Activated effector memory CD4-positive, alpha-beta T cell treated with Interleukin-2 at 50 U/mL for 16 hours (primary cell): ENCODE measurements at regions not wholly inside any gene's neighbourhood (a gene's known extent, or its start where the extent isn't known, plus 50 kb on each side); places are given as distances from the start of the nearest gene placed in this dataset.
"Not testable (repeated sequence)": the region's sequence is repeated elsewhere in the genome, so short reads cannot be mapped to it uniquely, and the experiment has no call there.

Source experiments
- DNase-seq: peaks from one replicate; pipeline ENCODE4 v3.0.0-alpha.2; 2020

DNA sequence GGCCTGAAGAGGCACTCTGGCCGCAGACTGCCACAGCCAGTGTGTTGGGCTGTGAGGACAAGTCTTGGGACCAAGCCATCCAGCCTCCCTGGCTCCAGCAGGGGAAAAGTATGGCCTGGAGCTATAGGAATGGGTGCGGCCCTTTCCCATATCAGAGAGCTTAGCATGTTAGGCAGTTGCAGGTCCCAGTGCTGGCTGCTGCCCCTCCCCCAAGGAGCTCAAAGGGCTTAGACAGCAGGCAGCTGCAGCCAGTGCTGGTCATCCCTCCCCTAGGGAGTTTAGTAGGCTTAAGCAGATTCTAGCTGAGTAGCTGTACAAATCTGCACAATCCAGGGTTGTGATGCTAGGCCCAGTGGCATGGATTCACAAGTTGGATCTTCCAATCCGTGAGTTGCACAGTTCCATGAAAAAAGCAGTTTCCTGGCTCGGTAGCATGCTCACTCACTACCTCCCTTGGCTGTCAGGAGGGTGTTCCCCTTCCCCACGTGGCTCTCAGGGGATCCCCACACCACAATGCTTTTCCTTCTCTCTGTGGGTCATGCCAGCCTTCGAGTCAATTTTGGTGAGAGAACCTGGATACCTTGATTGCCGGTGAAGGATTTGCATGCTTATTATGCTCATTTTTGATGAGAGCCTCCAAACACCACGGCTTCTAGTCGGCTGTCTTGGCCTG is 1490.8 kb downstream of the BRINP3 start:
- no peak for DNase-seq

DNA sequence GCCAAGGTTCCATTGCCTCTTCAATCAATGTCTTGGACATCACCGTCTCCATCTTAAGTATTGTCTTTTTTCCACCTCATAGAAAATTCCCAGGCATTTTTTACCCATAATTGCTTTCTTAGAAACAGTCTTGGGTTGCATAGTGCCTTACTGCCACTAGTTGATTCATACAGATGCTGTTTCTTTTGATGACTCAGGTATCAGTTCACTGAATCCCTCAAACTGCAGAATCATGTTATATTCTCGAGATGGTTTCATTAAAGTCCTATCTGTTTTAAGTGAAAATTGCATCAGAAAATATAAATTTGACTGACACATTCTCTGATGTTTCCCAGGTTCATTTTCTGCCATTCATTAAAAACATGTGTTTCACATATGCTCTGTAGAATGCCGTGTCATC is 1489.1 kb downstream of the BRINP3 start:
- DNase-seq: no peak

DNA sequence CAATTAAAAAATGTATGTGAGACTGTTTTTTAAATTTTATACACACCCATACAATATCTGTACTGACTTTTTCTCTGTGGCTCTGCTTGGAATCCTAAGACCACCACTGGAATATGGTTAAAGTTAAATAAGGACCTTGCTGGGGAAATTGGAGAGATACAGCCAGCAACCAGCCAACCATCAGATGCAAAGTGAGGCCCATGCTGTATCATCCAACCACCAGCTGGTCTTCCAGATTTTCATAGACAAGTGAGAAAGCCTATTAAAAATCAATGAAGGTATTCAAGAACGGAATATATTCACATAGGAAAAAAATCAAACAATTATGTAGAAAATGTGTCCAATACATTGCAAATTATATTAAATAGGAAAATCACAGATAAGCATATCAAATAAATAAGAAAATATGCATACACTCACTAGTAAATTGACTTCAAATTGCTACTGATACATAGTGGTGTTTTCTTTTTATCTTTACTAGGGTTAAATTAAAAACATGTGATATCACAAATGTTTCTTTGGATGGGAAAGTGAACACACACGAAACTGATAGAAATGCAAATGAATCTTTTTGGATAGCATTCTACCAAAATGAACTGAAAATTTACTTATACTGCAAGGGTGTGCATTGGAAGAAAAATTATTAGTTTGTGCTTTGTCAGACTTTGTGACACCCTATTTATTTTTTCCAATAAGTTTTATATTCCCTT is 1486.3 kb downstream of the BRINP3 start:
- no peak for DNase-seq

DNA sequence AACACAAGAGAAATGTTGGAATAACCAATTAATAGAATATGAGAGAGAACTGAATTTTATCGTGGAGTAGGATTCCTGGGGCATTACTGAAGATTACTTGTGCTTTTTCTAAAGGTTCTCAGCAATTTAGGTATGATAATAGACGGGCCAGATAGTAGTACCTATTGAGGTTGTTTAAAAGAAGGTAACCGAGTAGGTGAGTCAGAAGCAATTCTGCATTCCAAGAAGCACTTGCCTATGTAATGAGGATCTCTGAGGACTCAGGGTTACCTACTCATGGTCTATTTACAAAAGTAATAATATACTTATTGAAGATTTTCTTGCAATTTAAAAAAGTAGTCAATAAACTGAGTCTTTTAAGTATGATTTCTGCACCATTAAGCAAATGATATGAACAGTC is 1469.8 kb downstream of the BRINP3 start:
- DNase-seq: no peak

DNA sequence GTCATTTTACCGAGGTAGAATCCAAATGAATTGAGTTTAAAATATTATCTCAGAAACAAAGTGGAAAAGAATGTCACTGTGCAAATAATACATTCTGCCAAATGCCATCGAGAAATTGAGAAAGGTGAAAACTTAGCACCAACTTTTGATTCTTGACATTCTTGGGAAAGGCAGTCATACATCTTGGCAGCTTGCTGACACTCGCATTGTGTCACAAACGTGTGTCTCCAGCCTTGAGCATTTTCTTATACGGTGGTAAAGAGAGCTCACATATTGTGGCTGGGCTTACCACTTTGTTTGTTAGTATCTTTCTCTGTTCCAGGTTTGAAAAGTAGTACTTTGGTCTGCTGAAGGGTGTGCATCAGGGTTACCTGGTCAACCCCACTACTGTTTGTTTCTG is 1456.1 kb downstream of the BRINP3 start:
- DNase-seq: no peak

DNA sequence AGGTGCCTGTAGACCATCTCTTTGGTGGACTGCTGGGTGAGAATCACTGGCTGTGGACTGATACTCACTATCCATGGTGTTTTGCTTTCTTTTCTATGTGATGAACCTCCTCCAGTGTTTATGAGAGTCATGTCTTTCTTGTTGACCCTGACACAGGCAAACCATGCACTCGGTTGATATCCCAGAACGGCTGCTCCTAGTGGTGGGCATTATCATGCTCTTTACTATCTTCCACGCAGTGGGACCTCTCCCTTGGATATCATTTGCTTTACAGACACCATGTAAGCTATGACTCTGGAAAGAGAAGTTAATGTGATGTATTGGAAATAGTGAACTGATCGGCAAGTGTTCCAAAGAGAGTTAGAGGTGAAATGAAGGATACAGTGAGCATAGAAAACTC is 1455.6 kb downstream of the BRINP3 start:
- no peak for DNase-seq

DNA sequence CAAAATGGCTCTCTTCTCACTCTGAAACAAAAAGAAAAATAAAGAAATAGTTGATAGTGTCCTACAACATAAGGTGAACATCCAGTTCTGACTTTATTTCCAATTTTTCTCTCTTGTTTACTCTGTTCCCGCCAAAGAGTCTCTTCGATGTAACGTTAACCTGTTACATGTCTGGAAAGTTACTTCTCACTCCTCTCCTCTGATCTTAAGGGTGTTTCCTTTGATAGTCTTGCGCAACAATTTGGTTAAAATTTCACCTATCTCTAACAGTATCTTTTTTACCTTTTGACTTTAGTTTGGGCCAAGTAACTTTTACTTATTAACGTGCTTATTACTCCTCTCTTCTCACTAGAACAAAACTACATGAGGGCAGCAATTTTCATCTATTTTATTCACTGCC is 1450.2 kb downstream of the BRINP3 start:
- no peak for DNase-seq

DNA sequence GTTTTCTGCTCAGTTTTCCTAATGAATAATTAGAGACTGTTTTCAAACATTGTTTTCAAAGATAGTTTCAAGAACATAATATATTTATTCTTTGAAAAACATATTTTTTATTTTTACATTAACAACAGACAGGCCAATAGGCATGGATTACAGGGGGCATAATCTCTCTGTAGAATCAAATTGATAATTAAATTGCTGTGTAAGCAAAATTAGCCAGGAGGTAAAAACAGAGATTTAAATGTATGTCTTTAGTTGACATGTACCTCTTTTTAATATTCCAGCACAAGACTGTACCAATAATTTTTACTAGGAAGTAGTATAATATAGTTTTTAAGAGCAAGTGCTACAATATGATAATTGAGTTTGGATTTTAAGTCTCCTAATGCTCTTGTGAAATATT is 1444.5 kb downstream of the BRINP3 start:
- no peak for DNase-seq

DNA sequence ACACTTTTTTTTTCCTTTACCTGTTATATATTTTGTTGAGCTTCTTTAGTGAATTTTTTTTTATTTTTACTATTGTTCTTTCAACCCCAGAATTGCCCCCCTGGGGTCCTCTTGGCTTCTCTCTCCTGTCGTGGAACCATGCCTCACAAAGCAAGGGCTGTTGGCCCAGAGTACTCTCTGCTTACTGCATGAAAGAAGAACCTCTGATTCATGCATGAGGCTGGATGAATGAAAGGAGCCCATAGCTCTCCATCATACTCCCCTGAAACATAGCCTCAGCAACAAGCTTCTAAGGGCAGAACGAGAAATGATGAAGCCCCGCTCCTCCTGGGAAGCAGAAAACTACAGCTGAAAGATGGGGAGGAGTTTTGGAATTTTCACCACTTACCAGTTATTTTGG is 1441.0 kb downstream of the BRINP3 start:
- no peak for DNase-seq

DNA sequence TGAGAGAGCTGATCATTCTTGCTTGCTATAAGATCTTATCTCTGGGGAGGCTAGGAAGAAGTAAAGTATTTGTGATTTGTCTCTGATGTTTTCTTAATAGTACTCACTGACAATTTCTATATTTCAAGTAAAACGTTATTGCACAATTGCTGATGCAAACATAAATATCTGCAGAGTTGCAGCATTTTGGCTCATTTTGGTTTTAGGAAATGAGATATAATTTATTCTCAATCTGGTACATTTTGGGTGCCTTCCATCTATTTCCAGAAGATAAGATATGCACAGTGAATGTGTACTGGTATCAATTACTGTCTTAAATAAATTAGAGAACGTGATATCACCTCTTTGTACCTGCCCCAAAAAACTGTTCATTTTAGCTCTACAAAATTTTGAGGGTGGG is 1431.5 kb downstream of the BRINP3 start:
- no peak for DNase-seq

DNA sequence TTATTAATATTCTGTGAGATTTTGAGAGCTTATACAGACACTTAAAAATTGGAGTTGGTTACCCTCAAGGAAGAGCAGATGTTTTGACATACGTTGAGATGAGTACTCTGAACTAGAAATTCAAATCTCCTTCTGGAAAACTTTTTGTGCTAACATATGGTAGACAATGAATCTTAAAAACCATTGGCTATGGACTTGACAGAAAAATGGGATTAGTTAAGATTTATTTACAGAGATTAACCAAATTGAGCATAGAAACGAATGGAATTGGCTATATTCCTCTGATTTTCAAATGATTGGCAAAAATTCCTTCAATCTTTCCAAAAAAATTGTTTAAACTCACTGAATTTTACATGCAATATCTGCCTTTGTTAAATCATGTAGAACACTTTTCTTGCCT is 1392.9 kb downstream of the BRINP3 start:
- no peak for DNase-seq

DNA sequence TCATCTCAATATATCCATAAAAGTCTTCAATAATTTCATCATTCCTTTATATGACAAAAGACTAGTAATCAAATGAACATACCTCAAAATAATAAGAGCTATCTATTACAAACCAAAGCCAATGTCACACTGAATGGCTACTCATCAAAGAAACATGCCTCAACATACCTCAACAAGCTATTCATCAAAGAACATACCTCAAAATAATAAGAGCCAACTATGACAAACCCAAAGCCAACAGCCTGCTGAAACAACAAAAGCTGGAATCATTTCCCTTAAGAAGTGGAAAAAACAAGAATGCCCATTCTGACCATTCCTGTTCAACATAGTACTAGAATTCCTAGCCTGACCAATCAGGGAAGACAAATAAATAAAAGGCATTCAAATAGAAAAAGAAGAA is 1373.7 kb downstream of the BRINP3 start:
- no peak for DNase-seq

DNA sequence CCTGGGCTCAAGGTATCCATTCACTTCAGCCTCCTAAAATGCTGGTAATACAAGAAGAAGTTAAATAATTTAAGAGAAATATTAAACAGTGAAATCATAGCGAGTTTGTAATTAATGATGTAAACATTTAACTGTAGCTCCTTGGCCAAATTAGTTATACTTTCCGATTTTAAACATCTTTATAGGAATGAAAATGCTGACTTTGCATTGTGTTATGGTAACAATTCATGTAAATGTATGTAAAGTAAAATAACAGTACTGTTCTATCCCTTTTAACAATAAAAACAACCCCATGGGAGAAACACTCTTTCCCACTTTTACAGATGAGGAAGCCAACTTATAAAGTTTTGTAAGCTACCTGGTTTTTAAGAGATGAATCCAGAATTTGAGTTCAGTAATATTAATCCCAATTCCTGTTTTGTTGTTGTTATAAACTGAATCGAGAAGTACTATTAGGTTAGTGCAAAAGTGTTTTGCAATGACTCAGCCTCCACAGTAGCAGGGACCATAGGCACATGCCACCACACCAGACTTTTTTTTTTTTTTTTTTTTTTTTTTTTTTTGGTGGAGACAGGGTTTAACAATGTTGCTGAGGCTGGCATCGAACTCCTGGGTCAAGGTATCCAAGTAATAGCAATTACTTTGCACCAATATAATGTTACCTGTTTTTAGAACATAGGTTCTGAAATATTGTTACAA is 1360.4 kb downstream of the BRINP3 start:
- DNase-seq: no peak

DNA sequence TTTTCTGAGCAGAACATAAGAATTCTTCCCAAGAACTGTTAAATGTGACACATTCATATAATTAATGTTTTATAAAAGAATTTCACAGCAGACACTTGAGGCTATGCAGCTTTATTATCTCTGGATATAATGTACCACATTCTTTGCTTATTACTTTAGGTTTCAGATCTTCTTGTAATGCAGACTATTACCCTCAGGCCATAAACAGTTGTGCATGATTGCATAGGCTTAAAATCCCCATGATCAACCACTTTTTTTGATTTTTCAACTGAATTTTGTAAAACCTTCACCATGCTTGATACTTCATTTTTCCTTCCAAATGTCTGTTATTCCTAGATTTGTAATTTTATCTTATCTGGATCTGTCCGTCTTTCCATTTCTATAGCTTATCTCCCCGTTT is 1355.7 kb downstream of the BRINP3 start:
- no peak for DNase-seq

DNA sequence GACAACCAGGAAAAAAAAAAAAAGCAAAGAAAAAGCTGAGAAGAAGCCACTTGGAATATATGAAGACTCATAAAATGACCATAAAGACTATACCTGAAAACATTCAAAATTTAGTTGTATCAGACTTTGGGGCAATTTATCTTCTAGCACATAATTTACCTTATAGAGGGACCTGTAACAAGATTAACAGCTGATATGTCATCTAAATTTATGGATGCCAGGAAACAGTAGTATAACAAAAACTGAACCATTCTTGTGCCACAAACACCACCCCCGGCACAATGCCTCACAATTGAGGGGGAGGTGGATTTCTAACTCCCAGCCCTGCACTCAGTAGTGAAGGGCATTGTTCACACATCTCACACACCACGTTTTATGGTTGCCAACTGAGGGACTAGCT is 1352.0 kb downstream of the BRINP3 start:
- no peak for DNase-seq

DNA sequence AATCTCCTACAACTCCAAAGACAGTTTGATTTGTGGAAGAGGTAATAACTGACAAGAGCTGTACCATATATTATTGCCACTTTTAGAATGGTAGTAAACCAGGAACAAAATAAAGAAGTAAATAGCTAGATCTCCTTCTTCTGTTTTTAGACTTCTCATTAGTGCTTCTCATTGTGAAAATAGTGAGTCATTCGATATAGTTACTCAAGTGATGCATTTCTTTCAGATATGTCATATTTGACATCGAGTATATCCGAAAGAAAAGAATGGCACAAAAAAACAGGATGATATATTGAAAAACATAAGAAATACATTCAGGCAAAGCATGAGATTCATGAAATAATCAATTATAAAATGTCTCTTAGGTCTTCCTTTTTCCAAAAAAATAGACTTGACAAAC is 1346.1 kb downstream of the BRINP3 start:
- DNase-seq: no peak

DNA sequence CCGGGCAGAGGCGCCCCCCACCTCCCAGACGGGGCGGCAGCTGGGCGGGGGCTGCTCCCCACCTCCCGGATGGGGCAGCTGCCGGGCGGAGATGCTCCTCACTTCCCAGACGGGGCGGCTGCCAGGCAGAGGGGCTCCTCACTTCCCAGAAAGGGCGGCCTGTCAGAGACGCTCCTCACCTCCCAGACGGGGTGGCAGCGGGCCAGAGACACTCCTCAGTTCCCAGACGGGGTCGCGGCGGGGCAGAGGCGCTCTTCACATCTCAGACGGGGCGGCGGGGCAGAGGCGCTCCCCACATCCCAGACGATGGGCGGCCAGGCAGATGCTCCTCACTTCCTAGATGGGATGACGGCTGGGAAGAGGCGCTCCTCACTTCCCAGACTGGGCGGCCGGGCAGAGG is 1337.9 kb downstream of the BRINP3 start:
- not testable (repeated sequence) for DNase-seq

DNA sequence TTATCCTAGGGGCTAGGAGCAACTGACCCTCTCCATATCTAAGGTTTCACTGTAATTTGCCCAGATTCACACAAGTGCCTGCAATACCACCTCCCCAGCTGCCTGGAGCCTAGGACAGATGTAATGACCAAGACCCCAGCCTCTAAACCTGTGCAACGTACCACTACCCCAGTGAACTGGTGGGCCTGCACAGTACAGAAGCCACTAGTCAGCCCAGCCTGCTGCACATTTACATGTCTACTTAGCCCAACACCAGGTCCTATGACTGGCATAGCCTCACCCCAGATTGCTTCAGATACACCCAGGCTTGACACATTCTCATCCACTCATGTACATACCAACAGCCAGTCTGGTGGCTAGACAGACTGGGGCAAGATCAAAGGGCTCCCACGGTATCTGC is 1336.6 kb downstream of the BRINP3 start:
- no peak for DNase-seq

DNA sequence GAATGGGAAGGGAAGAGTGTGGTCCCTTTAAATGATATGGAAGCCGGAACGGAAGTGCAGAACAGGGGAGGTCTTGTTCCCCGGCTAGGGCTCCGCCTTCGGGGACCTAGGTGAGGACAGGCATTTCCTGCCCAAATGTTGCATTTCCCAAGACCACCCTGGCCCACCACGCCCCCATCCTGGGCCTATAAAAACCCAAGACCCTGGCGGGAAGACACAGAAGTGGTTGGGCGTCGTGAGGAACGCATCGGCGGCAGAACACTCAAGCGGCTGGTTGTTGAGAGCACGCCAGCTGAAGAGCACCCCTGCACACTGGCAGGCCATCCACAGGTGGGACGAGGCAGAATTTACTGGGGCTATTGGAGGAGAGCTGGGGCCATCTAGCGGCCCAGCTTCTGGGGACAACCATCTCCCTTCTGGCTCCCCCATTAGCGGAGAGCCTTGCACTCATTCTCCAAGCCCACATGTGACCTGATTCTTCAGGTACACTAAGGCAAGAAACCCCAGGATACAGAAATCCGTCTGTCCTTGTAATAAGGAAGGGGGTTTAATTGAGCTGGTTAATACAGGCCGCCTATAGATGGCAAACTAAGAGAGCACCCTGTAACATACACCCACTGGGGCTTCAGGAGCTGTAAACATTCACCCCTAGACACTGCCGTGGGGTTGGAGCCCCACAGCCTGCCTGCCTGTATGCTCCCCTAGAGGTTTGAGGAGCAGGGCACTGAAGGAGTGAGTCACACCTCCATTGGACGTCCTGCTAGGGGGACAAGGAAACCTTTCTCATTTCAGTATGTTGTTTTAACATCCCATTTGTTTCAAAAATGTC is 1327.9 kb downstream of the BRINP3 start:
- no peak for DNase-seq

DNA sequence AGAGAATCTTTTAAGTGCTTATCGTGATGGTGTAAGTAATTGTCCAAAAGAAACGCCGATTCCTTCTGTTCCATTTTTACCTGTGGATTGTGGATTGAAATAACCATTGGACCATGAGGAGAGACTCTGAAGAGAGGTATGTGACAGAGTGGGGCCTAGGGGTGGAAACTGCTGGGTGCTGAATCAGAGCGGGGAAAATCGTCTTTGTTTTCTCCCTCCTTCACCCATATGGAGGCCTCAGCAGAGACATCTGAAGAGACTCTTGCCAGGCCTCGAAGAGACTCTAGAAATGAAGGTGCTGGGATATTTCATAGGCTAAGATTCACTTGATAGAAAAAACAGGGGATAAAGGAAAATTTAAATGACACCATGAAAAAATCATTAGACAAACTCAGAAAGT is 1327.0 kb downstream of the BRINP3 start:
- no peak for DNase-seq

DNA sequence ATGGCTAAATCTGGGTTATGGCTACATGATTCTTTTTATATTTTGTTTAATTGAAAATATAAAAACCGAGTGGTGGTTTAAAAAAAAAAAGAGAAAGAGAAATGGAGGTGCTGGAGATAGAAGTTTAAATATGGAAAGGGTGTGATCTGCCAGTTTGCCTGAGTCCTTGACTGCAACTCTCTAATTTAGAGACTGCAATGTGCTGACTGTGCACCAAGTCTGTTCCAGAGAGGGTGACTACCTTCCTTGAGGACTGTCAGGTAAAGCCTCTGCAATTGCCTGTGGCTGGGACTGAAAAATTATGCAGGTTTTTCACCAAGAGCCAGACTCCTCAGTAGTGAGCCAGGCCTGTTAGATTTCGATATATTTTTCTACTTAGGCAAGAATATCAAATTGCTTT is 1326.3 kb downstream of the BRINP3 start:
- DNase-seq: no peak

DNA sequence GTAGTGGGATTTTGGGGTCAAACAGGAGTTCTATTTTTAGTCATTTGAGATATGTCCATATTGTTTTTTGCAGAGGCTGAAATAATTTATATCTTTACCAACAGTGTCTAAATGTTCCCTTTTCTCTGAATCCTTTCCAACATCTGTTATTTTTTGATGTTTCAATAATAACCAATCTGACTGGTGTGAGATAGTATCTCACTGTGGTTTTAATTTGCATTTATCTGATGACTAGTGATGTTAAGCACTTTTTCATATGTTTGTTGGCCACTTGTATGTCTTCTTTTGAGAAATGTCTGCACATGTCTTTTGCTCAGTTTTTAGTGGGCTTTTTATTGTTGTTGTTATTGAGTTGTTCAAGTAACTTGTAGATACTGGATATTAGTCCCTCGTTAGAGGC is 1325.0 kb downstream of the BRINP3 start:
- DNase-seq: no peak

DNA sequence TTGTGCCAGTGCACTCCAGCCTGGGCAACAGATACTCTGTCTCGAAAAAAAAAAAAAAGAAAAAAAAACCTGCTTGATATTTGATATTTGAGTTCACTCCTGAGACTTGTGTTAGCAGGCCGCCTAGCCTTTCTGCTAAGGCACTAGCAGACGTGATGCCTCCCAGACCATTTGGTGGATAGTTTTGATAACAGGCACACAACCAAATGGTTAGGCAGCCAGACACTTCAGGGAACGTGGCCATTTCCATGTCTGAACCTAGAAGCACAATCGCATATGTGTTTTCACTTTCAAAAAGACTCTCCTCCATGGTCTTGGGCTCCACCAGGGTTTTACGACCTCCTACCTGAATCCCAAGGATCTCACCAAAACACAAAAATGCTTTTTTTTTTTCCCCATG is 1319.5 kb downstream of the BRINP3 start:
- no peak for DNase-seq

DNA sequence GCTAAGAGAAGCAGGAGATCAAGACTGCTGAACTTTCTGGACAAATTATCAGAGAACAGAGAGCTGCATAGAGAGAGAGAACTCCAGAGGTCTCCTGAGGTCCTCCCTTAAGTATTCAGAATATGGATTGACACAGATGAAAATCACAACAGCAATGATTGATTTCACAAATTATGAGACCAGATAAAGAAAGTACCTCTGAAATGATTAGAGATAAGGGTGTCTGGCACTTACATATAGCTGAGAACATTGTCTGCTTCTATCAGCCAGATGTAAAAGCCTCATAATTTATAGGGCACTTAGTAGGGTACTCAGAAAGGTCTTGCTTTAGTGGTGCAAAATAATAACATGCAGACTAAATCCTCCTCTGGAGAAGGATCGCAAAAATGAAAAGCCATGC is 1301.8 kb downstream of the BRINP3 start:
- DNase-seq: no peak
